ENCODE measurements at regions not wholly inside any gene's neighbourhood (a gene's known extent, or its start where the extent isn't known, plus 50 kb on each side); places are given as distances from the start of the nearest gene placed in this dataset.
A peak's percentile ranks its signal among the peaks of the same experiment; 100 is the strongest.

DNA sequence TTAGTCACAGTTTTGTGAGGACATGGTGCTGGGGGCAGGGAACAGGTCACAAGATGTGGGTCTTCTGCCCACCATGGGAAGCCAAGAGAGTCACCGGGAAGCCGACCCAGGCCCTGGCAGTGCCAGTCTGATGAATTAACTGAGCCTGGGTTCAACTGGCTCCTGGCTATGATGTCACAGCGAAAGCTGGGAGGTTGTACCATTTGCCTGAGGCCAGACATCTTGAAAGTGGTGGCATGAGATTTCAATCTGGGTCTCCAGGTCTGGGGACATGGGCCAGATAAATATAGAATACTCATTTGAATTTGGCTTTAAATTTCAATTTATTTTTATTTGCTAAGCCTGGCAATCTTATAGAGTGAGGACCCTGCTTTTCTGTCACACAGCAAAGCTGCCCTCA is 280.9 kb downstream of the NSG2 start:
- no peak for DNase-seq (ENCODE audit: insufficient read length)
- TF ChIP-seq POLR2AphosphoS5 (IDR thresholded peaks at IDR 0.05; ENCODE audit: low read depth, low read length) (no peak), POLR2A (IDR thresholded peaks at IDR 0.05; ENCODE audit: low read depth, low read length) (no peak), TAF1 (IDR thresholded peaks at IDR 0.05; ENCODE audit: borderline replicate concordance, low read depth, low read length) (no peak)
- FAIRE-seq: no peak

DNA sequence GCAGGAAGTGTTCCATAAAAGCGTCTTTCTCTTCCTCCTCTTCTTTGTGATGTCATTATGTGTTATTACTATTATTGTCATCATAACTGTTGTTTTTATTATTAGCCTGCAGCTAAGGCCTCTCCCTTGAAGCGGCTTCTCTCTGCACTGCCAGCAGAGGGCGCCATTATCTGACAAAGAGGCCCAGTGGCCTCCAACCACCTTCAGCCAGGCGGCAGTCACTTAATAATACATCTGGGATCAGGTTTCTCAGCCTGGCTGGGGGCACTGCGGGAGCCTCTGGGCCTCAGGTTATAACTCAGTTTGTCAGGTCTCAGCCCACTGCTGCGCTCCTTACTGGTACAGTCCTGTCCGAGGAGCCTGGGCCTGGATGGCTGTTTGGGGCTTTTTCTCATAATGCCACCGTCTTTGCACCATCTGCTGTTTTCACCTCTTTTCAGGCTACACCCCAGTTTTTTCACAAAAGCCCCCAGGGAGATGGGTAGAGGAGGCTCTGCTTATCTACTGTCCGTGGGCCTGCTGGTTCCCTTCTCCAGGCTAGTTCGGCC is 281.9 kb downstream of the NSG2 start:
- peak; percentile 71 for FAIRE-seq
- peak; percentile 48 for DNase-seq (ENCODE audit: insufficient read length)

DNA sequence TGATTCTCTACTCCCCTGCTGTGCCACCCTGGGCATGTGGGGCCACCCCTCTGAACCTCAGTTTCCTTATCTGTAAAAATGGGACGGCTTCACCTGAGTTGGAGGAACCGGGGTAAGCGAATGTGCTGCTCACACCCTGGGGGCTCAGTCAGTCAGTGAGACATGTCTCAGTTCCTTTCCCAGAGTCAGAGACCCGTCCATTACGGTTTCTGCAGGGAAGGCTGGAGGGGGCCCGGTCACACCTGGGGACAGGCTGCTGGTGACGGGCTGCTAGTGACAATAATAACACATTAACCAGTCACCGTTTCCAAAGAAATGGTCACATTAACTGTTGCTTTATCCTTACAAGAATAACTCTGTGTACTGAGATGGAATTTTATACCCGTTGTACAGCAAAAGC is 282.4 kb downstream of the NSG2 start:
- no peak for FAIRE-seq
- DNase-seq (ENCODE audit: insufficient read length): no peak
- TF ChIP-seq POLR2A (IDR thresholded peaks at IDR 0.05; ENCODE audit: low read depth, low read length) (no peak), POLR2AphosphoS5 (IDR thresholded peaks at IDR 0.05; ENCODE audit: low read depth, low read length) (no peak), TAF1 (IDR thresholded peaks at IDR 0.05; ENCODE audit: borderline replicate concordance, low read depth, low read length) (no peak)

More for the DNA sequence above, 281.9 kb downstream of the NSG2 start:
- TF ChIP-seq TAF1 (IDR thresholded peaks at IDR 0.05; ENCODE audit: borderline replicate concordance, low read depth, low read length) (no peak), POLR2A (IDR thresholded peaks at IDR 0.05; ENCODE audit: low read depth, low read length) (no peak), POLR2AphosphoS5 (IDR thresholded peaks at IDR 0.05; ENCODE audit: low read depth, low read length) (no peak)

DNA sequence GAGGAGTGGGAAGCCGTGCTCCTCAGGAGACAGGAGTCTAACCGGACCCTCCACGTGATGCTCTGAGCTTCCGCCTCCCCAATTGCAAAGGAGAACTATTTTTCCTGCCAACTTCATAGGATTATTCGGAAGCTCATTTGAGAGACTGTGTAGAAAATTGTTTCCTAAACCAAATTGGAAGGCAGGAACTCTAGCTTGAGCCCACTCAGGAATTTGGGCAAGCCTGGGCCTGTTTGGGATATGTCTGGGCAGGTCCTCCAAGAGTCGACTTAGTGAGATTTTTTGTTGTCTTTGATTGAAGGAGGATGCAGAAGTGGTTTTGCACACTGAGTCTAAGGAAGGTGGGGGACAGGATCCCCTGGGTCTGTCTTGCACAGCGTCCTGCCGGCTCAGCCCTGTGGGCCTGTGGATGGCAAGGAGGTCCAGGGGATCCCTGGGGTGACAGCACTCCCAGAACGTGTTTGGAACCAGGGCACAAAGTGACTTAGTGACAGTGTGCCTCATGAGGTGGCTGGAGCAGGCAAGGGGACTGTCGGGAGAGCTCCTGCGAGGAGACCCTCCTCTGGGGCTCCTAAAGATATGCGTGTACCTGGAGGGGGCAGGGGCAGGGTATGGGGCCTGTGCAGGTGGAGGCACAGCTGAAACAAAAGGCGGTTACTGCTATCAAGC is 283.3 kb downstream of the NSG2 start:
- TF ChIP-seq POLR2AphosphoS5 (IDR thresholded peaks at IDR 0.05; ENCODE audit: low read depth, low read length) (no peak), TAF1 (IDR thresholded peaks at IDR 0.05; ENCODE audit: borderline replicate concordance, low read depth, low read length) (no peak), POLR2A (IDR thresholded peaks at IDR 0.05; ENCODE audit: low read depth, low read length) (no peak)

DNA sequence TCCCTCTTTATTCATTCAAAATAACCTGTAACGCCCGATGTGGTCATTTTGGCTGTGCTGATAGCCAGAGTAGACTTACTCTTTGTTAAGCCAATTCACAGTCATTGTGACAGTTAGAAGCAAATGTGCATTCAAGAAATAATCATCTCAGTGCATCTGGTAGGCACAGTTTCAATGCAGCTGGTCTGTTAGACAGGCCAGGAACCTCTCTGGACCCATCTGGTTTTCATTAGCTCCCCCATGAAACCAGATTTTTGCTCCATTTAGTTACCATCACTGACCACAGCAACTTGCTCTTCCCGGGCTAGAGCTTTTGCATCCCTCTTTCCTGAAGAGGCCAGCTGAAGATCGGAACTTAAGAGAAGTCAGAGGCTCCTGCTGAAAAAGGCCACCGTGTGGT is 284.2 kb downstream of the NSG2 start:
- DNase-seq (ENCODE audit: insufficient read length) (no peak), FAIRE-seq (no peak)
- TF ChIP-seq TAF1 (IDR thresholded peaks at IDR 0.05; ENCODE audit: borderline replicate concordance, low read depth, low read length): no peak
- no peak for TF ChIP-seq POLR2AphosphoS5 (IDR thresholded peaks at IDR 0.05; ENCODE audit: low read depth, low read length)
- TF ChIP-seq POLR2A (IDR thresholded peaks at IDR 0.05; ENCODE audit: low read depth, low read length): no peak

More for the DNA sequence above, 283.3 kb downstream of the NSG2 start:
- FAIRE-seq: no peak
- DNase-seq (ENCODE audit: insufficient read length): no peak

DNA sequence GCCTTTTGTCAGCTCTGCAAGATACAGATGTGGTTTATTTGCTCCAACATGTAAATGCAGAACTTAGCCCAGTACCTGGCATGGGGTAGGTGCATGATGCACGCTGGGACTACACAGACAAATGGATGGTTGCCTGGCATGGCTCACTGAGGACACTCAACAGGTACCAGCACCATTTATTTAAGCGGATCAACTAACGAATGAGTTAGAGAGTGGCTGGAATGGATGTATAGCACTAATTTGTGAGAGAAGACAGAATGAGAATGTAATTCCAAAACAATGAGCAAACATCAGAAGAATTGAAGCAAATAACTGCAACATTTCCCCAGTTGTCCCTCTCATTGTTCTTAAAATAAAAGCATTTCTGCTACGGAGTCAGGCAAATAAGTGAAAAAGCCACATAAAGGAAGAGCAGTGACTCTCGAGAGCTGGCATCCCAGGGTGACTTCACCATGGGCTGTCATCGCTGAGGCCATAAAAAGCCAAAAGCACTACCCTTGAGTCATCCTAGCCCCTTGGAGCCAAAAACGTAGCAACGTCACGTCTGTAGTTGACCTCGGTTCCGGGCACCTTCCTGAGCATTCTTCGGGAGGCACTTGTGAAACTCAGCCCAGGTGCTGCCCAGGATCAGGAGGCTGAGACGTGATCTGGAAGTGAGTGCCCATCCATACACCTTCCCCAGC is 290.3 kb downstream of the NSG2 start:
- FAIRE-seq: no peak
- TF ChIP-seq POLR2A (IDR thresholded peaks at IDR 0.05; ENCODE audit: low read depth, low read length) (no peak), POLR2AphosphoS5 (IDR thresholded peaks at IDR 0.05; ENCODE audit: low read depth, low read length) (no peak), TAF1 (IDR thresholded peaks at IDR 0.05; ENCODE audit: borderline replicate concordance, low read depth, low read length) (no peak)
- no peak for DNase-seq (ENCODE audit: insufficient read length)

DNA sequence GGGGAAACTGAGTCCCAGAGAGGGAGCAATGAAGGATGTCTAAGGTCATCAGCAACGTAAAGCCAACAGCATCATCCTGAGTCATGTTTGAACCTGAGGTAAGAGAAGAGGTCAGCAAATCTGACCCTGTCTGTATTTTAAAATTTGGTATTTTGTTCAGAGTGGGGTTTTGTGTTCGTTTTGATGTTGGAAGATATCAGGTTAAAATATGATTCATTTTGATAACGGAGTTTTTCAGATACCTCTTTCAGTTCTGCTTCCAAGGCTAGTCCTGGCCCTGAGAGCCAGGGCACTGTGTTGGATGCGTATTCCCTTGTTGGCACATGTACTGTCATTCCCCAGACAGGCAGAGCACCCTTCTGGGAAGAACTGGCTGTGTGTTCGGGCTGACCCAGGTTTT is 291.0 kb downstream of the NSG2 start:
- DNase-seq (ENCODE audit: insufficient read length) (no peak), FAIRE-seq (no peak)
- no peak for TF ChIP-seq POLR2AphosphoS5 (IDR thresholded peaks at IDR 0.05; ENCODE audit: low read depth, low read length)
- no peak for TF ChIP-seq TAF1 (IDR thresholded peaks at IDR 0.05; ENCODE audit: borderline replicate concordance, low read depth, low read length)
- TF ChIP-seq POLR2A (IDR thresholded peaks at IDR 0.05; ENCODE audit: low read depth, low read length): no peak

DNA sequence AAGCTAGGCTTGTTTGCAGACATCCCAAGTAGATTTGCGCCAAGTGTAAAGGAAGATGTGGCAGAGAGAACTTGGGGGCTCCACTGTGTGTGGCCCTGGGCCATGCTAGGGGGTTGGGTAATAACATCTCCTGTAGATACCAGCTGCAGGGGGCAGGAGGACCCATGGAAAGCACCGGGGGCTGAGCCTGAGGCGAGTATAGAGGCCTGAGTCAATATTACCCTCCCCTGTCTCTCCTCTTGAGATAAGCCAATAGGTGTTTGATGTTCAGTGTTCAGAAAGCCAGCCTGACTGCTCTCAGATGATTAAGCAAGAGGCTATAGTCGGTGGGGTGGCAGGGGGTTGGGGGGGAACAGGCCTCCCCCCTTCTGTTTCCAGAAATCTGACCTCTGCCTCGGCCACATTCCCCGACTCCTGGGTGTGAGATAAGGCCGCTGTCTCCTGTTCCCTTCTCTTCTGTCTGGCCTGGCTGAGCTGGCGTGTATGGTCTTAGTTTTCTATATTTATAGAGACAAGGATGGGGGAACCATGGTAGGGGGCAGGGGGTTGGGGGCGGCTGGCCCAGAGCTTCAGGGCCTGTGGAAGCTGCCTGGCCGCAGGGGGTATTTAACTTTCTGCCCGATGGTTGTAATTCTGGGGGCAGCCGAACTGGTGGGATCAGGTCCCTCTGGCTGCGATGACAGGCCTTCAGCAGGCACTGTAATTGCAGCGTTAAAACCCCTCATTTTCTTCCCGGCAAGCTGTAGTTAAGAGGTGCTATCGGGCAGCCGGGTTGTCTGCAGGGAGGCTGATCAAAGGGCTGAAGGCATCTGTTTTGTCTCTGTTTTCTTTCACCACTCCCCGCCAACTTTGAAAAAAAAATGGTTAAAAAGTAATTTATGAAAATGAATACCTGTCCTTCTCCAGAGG is 292.0 kb downstream of the NSG2 start:
- no peak for DNase-seq (ENCODE audit: insufficient read length)
- TF ChIP-seq POLR2A (IDR thresholded peaks at IDR 0.05; ENCODE audit: low read depth, low read length) (no peak), TAF1 (IDR thresholded peaks at IDR 0.05; ENCODE audit: borderline replicate concordance, low read depth, low read length) (no peak), POLR2AphosphoS5 (IDR thresholded peaks at IDR 0.05; ENCODE audit: low read depth, low read length) (no peak)
- no peak for FAIRE-seq

DNA sequence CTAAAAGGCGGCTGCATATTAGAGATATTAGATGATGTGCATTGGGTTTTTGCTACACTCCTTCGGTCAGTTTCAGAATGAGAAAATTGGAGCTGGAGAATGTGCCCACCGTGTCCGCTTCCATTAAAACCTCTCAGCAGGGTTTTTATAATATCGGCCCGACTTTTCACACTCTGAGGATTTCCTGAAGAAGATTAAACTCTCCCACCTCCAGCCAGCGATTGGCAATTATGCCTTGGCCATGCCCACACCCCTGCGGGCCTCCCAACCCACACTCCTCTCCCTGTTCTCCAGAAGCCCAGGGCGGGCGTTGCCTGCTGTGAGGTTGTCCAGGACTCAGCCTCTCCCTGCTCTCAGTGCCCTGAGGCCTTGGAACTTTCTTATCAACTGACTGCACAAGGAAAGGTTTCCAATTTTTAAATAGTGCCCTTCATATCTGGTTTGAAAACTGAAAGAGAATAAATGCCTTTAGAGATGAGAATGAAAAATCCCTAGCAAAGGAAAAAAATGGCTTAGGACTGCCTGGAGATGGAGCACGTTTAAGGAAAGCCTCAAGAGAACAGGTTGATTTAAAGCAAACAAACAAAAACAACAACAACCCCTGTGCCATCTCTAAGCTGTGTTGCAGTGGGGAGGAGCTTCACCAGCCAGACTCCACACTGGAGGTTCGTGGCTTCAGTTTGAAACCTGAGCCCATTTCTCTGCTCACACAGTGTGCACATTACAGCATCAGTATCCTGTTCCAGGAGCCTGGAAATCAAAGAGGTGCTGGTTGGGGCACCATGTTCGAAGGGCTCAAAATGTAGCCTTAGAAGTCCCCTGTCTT is 292.9 kb downstream of the NSG2 start:
- no peak for TF ChIP-seq TAF1 (IDR thresholded peaks at IDR 0.05; ENCODE audit: borderline replicate concordance, low read depth, low read length)
- no peak for TF ChIP-seq POLR2AphosphoS5 (IDR thresholded peaks at IDR 0.05; ENCODE audit: low read depth, low read length)
- no peak for TF ChIP-seq POLR2A (IDR thresholded peaks at IDR 0.05; ENCODE audit: low read depth, low read length)
- FAIRE-seq (no peak), DNase-seq (ENCODE audit: insufficient read length) (no peak)

DNA sequence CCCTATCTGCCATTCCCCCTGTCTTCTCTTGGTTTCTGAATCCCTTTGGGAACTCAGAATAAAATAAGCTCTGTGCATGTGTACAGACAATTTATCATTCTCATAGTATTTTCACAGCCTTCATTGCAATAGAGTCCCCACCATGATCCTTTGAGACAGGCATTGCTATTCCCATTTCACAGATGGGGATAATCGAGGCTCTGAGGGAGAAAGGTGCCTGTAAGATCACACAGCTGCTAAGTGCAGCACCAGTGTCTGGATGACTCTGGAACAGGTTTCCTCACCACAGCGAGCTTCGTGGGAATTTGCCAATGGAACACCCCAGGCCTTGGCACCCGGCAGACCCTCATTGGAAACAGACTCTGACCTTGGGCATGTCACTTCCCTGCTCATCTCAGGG is 293.6 kb downstream of the NSG2 start:
- DNase-seq (ENCODE audit: insufficient read length) (no peak), FAIRE-seq (no peak)
- no peak for TF ChIP-seq TAF1 (IDR thresholded peaks at IDR 0.05; ENCODE audit: borderline replicate concordance, low read depth, low read length)
- TF ChIP-seq POLR2A (IDR thresholded peaks at IDR 0.05; ENCODE audit: low read depth, low read length): no peak
- TF ChIP-seq POLR2AphosphoS5 (IDR thresholded peaks at IDR 0.05; ENCODE audit: low read depth, low read length): no peak

Data from GM12892 (cell line).